HG02759 (cell line): ENCODE measurements at regions not wholly inside any gene's neighbourhood (a gene's known extent, or its start where the extent isn't known, plus 50 kb on each side); places are given as distances from the start of the nearest gene placed in this dataset.
A peak's percentile ranks its signal among the peaks of the same experiment; 100 is the strongest.
"Not testable (repeated sequence)": the region's sequence is repeated elsewhere in the genome, so short reads cannot be mapped to it uniquely, and the experiment has no call there.

ENCODE experiments used
- ATAC-seq: cut with Tn5 transposase; IDR thresholded peaks from one replicate; pipeline ENCODE4 v1.9.1; 2021; ENCODE audit warnings: mild to moderate bottlenecking, moderate library complexity; ENCODE audit not compliant: unreplicated experiment

DNA sequence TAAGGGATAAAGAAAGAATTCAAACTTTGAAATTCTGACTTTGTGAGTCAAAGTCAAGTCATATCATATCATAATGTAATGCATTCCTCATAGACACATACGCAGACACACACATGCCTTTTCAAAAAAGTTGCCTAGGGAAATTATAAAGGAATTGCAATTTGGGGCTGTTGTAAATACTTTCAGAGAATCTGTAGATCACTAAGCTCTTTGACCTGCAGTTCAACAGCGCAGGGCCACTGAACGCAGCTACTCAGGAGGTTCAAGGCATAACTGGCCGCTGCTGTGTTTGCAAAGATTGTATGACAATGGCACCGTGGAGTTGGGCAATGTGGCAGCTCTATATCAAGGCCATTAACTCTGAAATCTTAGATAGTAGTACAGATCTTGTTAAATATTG lies 188.4 kb upstream of the THRB start:
- no peak for ATAC-seq

DNA sequence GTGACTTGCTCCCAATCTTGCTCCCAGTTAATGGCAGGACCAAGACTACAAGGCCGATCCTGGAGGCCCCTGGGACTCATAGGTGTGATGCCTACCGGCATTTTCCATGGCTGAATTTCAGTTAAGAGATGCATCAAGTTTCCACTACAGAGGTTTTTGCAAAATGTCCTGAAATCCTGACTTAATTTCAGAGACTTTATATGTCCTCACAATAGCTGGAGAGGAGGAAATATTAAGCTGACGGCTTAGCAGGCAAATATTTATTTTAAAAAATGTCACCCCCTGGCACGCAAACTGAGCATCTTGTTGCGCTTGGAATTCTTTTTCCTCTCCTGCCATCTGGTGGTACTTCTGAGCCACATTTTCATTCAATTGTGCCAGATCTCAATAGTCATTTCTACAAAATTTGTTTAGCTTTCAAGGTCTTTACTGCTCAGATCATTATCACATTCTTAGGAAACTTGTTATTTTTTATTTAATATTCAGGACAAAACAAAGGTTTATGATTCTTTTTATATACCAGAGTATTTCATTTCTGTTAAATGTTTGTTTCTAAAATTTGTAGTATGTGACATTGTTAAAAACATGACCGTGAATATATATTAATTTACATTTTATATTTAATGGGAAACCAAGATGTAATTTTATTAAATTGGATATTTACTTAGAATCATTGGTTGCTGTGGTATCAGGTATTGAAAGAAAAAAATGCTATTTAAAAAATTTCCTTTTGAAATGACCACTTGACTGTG lies 189.2 kb upstream of the THRB start:
- ATAC-seq = no peak

DNA sequence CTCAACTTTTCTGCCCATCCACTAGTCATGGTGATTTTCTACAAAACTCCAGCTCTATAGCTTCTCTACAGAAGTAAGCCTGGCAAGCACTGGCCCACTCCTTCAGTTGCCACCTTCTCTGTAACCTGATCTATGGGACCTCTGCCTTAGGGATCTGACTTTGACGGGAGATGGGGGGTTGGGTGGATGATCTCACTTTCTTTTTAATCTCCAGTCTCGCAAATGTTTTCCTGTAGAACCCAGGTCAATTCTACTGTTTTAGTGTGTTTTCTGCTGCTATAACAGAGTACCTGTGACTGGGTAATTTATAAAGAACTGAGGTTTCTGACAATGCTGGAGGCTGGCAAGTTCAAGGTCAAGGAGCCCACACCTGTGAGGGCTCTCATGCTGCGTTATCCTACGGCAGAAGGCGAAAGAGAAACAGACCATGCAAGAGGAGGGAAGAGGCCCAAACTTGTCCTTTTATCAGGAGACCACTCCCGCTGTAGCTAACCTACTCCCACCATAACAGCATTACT lies 189.9 kb upstream of the THRB start:
- ATAC-seq = no peak

DNA sequence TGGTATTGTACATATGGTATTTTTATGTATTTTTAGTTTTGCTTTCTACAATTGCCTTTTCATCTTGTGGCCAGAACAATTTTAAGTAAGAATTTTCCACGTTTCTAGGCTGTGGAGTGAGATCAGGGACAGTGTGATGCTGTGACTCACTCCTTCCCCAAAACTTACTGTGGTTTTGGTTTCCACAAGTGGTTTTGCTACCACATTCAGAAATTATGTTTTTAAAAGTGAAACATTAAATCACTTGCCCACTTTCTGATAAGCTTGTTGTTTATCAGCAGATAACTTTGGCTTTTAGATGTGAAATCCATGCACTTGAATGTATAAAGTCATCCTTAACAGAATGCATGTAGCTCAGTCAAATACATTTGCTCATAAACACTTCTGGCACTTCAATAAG lies 192.2 kb upstream of the THRB start:
- ATAC-seq = peak; percentile 39

DNA sequence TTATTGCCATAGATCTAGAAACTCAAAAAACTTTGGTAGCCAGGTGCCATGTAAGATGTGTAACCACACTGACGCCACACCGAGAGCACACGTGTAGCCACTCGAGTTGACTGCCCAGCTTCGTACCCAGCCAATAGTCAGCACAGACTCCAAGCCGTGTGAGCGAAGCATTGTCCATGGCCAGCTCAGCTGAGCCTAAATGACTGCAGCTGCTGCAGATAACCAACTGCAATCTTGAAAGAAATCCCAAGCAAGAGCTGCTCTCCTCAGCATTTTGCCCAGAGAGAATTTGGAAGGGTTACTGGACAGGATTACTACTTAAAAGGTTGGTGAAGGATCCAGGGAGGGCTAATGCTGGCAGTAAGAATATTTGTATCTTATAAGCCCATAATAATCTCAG lies 193.0 kb upstream of the THRB start:
- ATAC-seq = no peak

DNA sequence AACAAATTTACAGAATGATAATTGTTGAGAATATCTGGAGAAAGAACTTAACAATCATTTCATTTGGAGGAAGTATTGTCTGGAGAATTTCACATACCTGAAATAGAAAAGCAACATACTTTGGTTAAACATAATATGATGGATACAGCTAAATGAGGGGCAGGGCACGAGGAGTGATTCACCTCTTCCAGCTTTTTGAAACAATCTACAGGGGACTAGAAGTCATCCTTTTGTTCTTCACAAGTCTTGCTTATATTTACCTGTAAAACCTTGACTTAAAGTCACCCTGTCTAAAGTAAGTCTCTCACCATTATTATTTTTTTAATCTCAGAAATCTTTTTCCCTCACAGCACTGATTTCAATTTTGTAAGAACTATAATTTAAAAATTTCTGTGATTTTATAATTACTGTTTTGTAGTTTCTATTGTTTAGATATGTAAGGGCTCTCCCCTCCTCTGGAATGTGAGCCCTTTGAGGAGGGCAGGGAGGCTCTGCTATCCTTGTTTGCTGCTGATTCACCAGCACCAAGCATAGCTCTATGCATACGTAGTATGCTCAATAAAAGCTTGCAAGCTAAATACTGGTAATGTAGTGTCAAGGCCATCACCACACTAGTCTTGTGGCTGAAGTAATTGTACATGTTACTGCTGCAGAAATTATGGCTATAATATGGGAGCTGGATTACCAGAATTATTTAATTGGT lies 193.9 kb upstream of the THRB start:
- ATAC-seq = no peak

DNA sequence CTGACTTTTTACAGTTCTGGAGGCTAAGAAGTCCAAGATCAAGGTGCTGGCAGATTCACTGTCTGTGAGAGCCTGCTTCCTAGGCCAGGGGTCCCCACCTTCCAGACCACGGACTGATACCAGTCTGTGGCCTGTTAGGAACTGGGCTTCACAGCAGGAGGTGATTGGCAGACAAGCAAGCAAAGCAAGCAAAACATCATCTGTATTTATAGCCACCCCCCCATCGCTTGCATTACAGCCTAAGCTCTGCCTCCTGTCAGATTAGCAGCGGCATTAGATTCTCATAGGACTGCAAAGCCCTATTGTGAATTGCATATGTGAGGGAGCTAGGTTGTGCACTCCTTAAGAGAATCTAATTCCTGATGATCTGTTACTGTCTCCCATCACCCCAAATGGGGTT lies 194.7 kb upstream of the THRB start:
- ATAC-seq = no peak

DNA sequence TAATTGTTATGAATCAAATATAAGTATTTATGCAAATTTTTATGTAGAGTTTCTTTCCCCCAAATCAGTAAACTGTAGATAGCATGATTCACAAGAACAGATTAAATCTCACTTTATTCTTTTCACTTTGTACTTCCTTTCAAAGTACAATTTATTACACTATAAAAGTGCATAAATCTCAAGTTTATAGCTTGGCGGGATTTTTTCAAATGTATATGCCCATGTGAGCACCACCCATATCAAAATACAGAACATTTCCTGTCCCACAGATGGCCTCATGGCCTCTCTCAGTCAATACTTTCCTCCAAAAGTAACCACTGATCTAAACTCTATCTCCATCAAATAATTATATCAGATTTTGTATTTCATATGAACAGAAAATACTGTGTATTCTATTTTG lies 196.1 kb upstream of the THRB start:
- ATAC-seq = no peak

DNA sequence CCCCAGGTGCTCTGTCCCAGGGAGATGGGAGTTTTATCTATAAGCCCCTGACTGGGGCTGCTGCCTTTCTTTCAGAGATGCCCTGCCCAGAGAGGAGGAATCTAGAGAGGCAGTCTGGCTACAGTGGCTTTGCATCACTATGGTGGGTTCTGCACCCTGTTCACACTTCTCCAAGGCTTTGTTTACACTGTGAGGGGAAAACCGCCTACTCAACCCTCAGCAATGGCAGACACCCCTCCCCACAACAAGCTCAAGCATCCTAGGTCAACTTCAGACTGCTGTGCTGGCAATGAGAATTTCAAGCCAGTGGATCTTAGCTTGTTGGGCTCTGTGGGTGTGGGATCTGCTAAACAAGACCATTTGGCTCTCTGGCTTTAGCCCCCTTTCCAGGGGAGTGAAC lies 204.4 kb upstream of the THRB start:
- not testable (repeated sequence) for ATAC-seq

DNA sequence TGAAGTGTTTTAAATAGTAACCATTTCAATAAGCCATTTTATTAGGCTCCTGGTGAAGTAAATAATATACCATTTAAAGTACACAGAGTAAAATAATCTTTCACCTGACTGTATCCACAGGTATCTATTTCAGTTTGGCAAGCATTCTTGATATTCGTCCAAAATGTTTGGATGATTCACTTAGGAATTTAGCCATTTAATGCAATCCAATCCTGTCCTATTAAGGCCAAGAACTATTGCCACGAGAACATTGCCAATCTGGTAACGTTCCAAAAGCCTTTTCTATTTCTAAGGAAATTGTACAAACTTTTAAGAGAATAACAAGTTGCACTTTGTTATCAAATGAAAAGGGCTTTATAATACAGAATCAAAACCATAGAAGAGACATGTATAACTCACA lies 209.8 kb upstream of the THRB start:
- no peak for ATAC-seq

DNA sequence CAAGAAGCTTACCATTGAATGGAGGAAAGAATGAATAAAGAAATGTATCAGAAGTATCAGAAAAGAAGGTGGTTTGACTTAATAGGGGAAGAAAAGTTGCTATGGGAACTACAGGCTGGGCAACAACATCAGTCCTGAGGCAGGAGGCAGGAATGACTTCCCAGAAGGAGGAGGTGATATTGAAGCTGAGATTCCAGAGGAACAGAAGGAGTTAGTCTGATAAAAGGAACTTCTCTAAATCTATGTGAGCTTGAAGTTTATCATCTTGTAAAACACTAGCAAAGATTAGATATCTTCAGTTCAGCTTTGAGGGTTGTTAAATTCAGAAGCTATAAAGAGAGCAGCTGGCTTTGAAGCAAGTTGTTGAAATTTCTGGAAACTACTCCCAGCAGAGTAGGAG lies 213.3 kb upstream of the THRB start:
- no peak for ATAC-seq

DNA sequence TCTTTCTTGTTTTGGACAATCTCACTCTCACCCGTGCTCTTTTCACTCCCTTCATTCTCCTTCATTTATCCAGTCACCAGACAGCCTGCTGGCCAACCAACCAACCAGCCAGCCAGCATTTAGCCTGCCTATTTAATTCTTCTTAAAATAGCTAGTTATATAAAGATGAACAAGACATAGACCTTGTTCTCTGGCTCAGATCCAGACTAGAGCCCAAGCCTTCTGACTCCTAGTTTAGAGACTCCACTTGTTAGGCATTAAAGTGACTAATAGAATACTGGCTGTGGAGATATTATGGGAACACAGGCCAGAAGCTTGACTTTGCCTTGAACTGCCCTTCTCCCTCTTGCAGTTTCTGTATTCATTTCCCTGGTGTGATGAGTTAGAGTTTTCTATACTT lies 215.3 kb upstream of the THRB start:
- ATAC-seq = no peak

DNA sequence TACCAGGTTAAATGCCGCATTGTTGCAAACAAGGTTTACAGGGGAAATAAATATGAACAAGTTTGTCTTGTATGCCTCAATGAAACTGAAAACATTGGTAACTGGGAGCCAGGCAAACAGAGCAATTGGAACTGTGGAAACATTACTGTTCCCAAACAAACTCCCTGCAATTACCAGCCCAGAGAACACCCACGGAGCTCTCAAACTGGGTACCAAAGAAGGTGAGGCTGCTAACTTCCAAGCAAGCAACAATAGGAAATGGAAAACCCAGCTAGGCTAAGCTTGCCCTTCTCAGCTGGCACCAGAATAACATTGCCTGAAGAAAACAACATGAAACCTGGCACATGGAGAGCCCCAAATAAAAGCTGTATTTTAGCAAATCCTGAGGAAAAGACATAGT lies 218.9 kb upstream of the THRB start:
- ATAC-seq = no peak

DNA sequence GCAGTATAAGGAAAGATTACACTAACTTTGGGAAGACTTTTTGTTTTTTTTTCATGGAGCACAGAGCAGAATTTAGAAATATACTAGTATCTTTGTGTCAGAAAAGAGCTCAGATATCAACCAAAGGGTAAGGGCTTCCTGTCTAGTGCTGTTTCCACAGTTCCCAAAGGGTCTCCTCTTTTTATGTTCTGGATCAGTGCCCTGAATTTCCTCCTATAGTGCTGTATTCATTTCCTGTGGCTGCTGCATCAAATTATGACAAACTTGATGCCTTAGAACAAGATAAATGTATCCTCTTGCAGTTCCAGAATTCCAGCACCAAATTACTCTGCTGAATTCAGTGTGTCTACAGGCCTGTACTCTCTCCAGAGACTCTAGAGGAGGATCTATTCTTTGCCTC lies 219.8 kb upstream of the THRB start:
- no peak for ATAC-seq

DNA sequence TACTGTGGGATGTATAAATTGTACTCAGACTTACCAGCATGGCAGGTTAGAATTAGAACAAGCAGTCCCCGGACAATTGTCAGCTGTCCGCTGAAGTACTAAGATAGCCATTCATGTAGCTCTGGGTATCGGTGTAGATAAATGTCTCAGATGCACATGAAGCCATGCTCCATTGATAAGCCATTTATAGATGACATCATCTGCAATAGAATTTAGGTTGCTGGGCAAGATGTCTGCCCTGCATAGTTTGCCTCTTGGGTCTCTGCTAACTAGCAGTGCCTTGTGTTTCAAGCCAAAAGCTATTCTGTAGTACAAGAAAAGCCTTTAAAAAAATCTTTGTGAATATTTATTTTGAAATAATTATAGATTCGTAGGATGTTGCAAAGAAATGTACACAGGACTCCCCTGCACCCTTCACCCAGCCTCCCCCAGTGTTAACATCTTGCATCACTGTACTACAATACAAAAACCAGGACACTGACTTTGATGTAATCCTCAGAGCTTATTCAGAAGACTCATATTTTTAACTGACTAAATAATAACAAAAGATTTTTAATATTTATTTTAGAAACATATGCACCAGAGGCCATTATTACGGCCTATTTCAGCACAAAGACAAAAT lies 220.6 kb upstream of the THRB start:
- ATAC-seq = no peak

DNA sequence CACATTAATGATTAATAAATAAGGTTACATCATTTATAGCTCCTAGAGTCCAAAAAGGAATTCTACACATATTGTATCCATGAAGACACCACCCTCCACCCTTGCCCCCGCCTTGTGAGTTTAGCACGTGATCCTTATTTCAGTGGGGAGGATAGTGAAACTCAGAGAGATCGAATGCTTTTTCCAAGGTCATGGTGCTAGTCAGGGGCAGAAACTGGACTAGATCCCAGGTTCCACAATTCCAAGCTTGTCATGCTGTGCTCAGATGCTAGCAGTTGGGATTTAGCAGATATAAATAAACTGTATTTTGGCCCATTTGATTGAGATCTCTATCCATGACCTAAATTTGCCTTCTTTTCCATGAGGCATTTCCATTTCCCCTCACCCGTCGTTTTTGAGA lies 227.4 kb upstream of the THRB start:
- ATAC-seq = no peak

DNA sequence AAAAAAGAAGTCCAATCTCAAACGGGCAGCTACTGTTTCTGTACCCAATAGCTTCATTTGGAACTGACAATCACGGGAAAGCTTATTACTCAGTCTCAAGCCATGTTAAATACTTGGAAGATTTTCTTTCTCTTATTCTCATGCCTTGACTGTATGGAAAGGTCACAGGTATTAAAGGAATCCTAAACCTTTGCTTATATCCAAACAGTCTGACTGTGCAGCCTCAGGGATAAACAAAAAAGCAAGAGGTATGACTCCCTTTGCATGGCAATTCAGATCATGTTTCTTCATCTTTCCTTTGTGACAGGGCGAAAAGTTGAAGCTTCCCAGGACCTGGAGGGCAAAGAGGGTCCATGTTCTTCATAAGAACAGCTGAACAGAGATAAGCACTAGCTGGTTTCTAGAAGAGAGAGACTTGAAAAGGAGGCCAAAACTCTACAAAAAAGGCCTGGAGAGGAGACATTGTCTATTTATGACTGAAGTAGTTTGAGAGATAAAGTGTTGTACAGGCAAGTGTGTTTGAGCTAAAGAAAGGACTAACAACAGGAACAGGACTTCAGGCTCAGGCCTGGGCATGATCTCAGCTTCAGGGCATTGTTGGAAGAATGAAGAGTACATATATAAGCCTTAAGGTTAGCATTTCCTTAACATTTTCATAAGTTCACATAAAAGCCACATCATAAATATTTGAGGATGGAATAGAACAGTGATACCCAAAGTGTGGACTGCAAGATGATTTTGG lies 231.0 kb upstream of the THRB start:
- ATAC-seq = no peak

DNA sequence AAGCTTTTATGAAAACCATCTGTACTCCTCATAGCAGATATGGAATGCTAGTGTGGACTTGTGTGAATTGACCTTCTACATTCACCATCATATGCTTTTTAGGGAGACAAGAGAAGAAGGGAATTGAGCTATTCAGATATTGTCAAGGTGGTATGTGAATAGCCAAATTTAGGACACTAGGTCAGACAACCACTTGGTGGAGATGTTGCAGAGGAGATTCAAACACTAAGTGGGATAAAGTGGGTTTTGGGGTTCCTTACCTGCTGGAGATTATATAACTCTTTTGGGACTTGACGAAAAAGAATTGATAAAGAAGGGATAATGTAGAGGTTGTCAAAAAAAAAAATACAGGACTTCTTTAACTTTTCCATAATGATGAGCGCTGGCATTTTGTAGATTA lies 231.8 kb upstream of the THRB start:
- ATAC-seq = no peak

DNA sequence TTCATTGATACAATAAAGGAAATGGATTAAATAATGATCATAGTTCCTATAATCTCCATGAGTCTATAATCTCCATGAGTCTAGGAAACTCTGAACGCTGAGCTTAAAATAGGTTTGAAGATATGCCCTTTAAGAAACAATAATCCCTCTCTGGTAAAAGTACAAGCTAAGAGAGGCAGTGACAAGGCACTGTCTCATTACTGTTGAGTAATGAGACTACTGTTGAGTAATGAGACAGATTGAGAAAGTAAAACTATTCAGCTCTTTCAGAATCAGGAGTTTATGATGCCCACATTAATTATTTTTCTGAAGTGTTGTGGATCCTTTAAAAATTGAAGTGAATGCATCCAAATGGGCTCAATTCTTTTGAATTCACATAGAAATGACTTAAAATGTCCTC lies 235.5 kb upstream of the THRB start:
- no peak for ATAC-seq

DNA sequence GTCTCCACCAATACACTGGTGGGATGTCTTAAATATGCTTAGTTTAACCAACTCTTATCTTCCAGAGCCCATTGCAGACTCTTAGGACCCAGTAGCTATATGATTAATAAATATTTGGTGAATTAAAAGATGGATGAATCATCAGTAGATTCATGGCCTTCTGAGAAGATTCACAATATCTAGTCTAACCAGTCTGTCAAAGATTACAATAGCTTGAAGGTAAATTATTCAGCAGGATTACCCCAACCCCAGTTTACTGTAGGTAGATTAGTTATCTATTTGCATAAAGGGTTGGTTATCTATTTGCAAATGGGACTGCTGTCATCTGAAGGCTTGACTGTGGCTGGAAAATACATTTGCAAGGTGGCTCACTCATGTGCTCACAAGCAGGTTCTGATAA lies 239.4 kb upstream of the THRB start:
- no peak for ATAC-seq

DNA sequence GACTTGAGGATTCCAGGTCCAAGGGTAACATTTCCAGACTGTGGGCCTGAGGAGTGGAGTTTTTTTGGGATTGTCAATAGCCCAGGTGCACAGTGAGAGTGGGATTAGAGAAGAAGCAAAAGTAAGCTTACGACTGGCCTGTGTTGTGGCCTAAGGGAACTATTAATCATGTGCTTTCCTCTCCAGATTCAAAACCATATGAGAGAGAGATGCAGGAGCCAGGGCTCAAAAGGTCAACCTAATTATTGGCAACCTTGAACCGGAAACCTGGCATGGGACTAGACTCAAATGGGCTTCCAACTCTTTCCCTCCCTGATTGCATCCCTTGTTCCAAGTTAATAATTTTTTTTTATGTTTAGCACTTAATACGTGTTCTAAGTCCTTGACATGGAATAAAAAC lies 242.1 kb upstream of the THRB start:
- no peak for ATAC-seq
